ENCODE measurements at regions not wholly inside any gene's neighbourhood (a gene's known extent, or its start where the extent isn't known, plus 50 kb on each side); places are given as distances from the start of the nearest gene placed in this dataset.
"Not testable (repeated sequence)": the region's sequence is repeated elsewhere in the genome, so short reads cannot be mapped to it uniquely, and the experiment has no call there.

GRCh38 chr14:71384007-71384845 is 477.0 kb downstream of the PCNX1 start:
- DNase-seq: no peak

GRCh38 chr14:71387753-71388152 is 480.5 kb downstream of the PCNX1 start:
- DNase-seq: no peak

- no peak for DNase-seq
These were observed 481.1 kb downstream of the PCNX1 start for GRCh38 chr14:71388336-71388735.

GRCh38 chr14:71388862-71389261 is 481.6 kb downstream of the PCNX1 start:
- DNase-seq: no peak

- no peak for DNase-seq
These were observed 487.1 kb downstream of the PCNX1 start for GRCh38 chr14:71394386-71394785.

GRCh38 chr14:71395151-71395604 is 487.9 kb downstream of the PCNX1 start:
- no peak for DNase-seq

GRCh38 chr14:71395636-71396035 is 488.4 kb downstream of the PCNX1 start:
- no peak for DNase-seq

- DNase-seq: no peak
These were observed 488.9 kb downstream of the PCNX1 start for GRCh38 chr14:71396050-71396677.

GRCh38 chr14:71397371-71397770 is 490.1 kb downstream of the PCNX1 start:
- no peak for DNase-seq

- DNase-seq: no peak
These were observed 491.2 kb downstream of the PCNX1 start for GRCh38 chr14:71398450-71398849.

GRCh38 chr14:71399057-71399487 is 491.8 kb downstream of the PCNX1 start:
- no peak for DNase-seq

- DNase-seq: no peak
These were observed 493.6 kb downstream of the PCNX1 start for GRCh38 chr14:71400871-71401321.

- not testable (repeated sequence) for DNase-seq
These were observed 495.2 kb downstream of the PCNX1 start for GRCh38 chr14:71402415-71402814.

- peak in 1 of 58 donors; percentile 20 for DNase-seq
These were observed 496.4 kb downstream of the PCNX1 start for GRCh38 chr14:71403656-71404055.

- DNase-seq: no peak
These were observed 498.4 kb downstream of the PCNX1 start for GRCh38 chr14:71405676-71406075.

GRCh38 chr14:71408362-71409030 is 501.2 kb downstream of the PCNX1 start:
- no peak for DNase-seq

GRCh38 chr14:71410578-71411284 is 503.5 kb downstream of the PCNX1 start:
- no peak for DNase-seq

- DNase-seq: no peak
These were observed 504.0 kb downstream of the PCNX1 start for GRCh38 chr14:71411285-71411595.

- no peak for DNase-seq
These were observed 504.5 kb downstream of the PCNX1 start for GRCh38 chr14:71411738-71412137.

- no peak for DNase-seq
These were observed 507.6 kb downstream of the PCNX1 start for GRCh38 chr14:71414631-71415403.

GRCh38 chr14:71415404-71415690 is 508.1 kb downstream of the PCNX1 start:
- peak in 3 of 58 donors; percentile 1 to 21 (median 5) for DNase-seq

All from anterior cingulate cortex (tissue), 58 donors.